B cell (primary cell): ENCODE measurements at regions not wholly inside any gene's neighbourhood (a gene's known extent, or its start where the extent isn't known, plus 50 kb on each side); places are given as distances from the start of the nearest gene placed in this dataset.

Experiments used
- CTCF ChIP-seq: fragments of 200-600 bp; IDR thresholded peaks from one replicate; pipeline ENCODE4 v1.8.0; 2022; ENCODE audit warnings: antibody characterized with exemption, mild to moderate bottlenecking
- EZH2 ChIP-seq: IDR thresholded peaks from 2 replicates; pipeline ENCODE4 v1.6.1; 2012; ENCODE audit warnings: borderline replicate concordance, low read depth, mild to moderate bottlenecking, moderate library complexity, low read length; ENCODE audit not compliant: insufficient read depth, poor library complexity, severe bottlenecking

GRCh38 chr13:90177512-90177911 lies 1170.0 kb upstream of the MIR17HG start:
- TF ChIP-seq CTCF (no peak), EZH2 (no peak)
